ENCODE measurements at regions not wholly inside any gene's neighbourhood (a gene's known extent, or its start where the extent isn't known, plus 50 kb on each side); places are given as distances from the start of the nearest gene placed in this dataset.

- TF ChIP-seq CTCF (IDR thresholded peaks at IDR 0.05; ENCODE audit: insufficient read depth, low read length, poor library complexity, severe bottlenecking) (no peak), EZH2phosphoT487 (conservative IDR thresholded peaks at IDR 0.05; ENCODE audit: low read length) (no peak)
Measured at GRCh38 chr6:50961611-50962010, 142.9 kb downstream of the TFAP2B start.
